ENCODE measurements at regions not wholly inside any gene's neighbourhood (a gene's known extent, or its start where the extent isn't known, plus 50 kb on each side); places are given as distances from the start of the nearest gene placed in this dataset.

DNA sequence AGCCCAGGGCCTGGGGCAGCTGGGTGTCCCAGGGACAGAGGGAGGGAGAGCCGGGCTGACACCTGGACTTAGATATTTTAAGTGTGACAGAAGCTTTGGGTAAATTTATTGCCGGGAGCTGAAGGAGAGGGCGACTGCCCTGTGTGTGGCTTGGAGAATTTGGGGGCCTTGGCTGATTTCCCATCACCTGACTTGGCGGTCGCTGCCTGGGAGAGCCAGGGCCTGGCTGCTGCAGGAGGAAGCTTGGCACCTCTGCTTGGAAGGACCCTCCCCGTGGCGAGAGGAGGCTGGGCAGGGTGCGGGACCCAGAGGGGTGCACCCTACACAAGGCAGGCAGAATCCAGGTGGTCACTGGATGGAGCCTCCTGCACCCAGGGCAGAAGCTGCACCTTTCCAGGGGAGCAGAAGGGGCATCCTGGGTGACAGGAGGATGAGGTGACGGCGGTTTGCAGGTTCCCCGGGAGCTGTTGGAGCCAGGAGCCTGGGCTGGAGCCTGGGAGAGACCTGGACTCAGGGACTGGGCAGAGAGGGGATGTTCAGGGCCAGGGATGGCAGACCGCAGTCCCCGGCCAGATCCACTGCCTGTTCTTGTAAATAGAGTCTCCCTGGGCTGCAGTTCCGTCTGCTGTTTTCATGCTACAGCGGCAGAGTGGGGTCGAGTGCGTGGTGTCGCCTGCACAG lies 72.0 kb downstream of the RGS12 start:
- Histone ChIP-seq H3K27ac (replicated peaks) (no peak overlapping the region), H3K27me3 (ENCODE audit: low read depth) (no peaks in the 10 kb centered on the region), H3K4me3 (no peak overlapping the region), H3K4me1 (peaks cover 18% of the 10 kb centered on the region), H3K36me3 (no peaks in the 10 kb centered on the region), H3K9me3 (replicated peaks) (no peaks in the 10 kb centered on the region)
- DNase-seq, result no peak
- TF ChIP-seq, protein P1, sequence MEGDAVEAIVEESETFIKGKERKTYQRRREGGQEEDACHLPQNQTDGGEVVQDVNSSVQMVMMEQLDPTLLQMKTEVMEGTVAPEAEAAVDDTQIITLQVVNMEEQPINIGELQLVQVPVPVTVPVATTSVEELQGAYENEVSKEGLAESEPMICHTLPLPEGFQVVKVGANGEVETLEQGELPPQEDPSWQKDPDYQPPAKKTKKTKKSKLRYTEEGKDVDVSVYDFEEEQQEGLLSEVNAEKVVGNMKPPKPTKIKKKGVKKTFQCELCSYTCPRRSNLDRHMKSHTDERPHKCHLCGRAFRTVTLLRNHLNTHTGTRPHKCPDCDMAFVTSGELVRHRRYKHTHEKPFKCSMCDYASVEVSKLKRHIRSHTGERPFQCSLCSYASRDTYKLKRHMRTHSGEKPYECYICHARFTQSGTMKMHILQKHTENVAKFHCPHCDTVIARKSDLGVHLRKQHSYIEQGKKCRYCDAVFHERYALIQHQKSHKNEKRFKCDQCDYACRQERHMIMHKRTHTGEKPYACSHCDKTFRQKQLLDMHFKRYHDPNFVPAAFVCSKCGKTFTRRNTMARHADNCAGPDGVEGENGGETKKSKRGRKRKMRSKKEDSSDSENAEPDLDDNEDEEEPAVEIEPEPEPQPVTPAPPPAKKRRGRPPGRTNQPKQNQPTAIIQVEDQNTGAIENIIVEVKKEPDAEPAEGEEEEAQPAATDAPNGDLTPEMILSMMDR (IDR thresholded peaks at IDR 0.05; ENCODE audit: borderline replicate concordance), result no peak
- intact Hi-C loops (cut with micrococcal nuclease), result no loop called here

DNA sequence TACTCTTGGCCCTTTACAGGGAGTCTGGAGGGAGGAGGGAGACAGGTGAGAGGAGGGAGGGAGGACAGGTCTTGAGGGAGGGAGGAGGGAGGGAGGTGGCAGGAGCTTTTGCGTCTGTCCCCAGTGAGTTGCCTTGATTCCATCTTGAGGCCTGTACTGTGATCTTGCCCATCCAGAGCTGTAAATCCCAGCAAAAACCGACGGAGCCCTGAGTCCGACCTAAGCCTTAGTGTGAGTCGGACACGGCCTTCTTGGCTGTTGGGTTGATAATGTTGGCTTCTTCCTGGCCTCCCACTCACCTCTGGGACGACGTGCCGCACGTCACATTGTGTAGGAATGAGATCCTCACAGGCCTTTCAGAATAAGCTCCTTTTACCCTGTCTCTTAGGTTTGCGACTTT lies 72.5 kb downstream of the RGS12 start:
- Histone ChIP-seq H3K4me1 (peaks cover 24% of the 10 kb centered on the region), H3K27ac (replicated peaks) (no peak overlapping the region), H3K27me3 (ENCODE audit: low read depth) (no peaks in the 10 kb centered on the region), H3K4me3 (no peak overlapping the region), H3K36me3 (no peaks in the 10 kb centered on the region), H3K9me3 (replicated peaks) (no peaks in the 10 kb centered on the region)
- DNase-seq, result no peak
- intact Hi-C loops (cut with micrococcal nuclease), result no loop called here
- TF ChIP-seq, protein P1 (IDR thresholded peaks at IDR 0.05; ENCODE audit: borderline replicate concordance), result no peak

DNA sequence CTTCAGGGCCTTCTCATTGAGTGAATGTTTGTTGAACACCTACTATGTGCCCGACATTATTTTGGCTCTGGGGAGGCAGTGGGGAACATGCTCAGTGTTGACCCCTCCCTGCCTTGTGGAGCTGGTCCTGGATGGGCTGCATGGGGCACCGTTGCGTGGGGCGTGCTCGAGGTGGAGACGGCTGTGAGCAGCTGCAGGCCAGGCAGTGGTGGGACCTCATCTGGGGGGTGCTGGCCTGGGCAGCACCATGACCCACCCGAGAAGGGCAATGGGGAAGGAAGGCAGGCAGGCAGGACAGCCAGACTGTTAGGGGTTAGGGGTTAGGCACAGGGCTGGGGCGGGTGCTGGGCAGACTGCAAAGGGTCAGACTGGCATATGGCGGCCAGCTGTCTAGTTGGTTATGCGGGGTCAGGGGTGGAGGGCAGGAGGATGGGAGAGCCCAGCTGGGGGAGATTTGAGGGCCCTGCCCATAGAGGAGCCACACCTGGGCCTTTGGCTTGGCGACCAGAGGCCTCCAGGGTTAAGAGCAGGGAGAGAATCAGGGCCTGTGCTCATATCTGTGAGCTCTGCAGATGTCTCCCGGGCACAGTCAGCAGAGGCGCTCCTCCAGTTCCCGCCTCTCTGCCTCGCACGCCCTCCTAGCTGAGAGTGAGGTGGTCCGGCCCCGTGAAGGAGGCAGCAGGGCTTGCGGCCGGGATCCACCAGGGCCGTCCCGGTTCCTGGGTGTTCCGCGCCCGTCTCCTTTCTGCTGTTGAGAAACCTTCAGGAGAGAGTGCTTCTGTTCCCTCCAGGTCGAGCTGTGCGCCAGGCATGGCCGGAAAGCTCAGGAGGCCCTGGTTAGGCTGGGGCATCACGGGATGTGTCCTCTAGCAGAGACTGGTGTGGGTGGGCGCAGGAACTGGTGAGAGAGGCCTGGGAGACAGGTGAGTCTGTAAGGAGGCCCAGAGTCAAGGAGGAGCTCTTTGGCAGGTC lies 73.3 kb downstream of the RGS12 start:
- intact Hi-C loops (cut with micrococcal nuclease), result no loop called here
- Histone ChIP-seq H3K9me3 (replicated peaks) (no peaks in the 10 kb centered on the region), H3K4me1 (peaks cover 32% of the 10 kb centered on the region), H3K27ac (replicated peaks) (no peak overlapping the region), H3K4me3 (no peak overlapping the region), H3K36me3 (no peaks in the 10 kb centered on the region), H3K27me3 (ENCODE audit: low read depth) (no peaks in the 10 kb centered on the region)
- DNase-seq, result no peak
- TF ChIP-seq, protein P1 (IDR thresholded peaks at IDR 0.05; ENCODE audit: borderline replicate concordance), result no peak

DNA sequence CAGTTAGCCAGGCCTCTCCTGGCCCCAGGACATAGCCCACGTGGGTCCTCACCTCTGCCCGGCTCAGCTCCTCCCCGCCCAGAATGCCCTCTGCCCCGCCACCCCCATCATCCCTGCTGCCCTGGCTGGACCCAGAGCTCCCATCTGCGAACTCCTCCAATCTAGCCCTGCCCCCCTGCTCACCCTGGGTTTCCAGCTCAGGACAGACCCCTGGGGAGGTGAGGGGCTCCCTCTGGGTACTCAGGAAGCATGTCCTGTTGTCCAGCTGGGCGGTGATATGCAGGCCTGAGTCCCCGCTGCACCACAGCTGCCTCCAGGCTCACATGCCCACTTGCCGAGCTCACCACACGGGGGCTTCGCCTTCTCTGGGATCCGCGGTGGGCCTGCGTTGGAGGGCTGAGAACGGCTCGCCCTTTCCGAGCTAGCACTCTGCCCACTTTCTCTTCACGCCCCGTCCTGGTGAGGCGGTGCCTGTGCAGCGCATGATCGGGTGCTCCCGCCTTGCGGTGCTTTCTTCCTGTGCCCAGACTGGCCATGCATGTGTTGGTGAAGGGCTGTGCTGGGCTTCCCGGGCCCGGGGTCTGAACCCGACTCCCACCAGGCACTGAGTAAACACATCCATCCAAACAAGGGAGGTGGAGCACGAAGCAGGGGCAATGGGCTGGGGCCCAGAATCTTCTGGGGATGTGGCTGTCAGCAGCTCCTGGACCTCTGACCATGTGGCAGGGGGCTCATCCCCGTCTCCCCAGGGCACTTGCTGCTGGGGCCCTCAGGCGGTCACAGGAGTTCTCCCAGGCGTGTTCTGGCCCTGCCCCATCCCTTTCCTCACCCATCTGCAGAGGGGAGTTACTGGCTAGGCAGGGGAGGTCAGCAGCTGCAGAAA lies 74.3 kb downstream of the RGS12 start:
- DNase-seq, result no peak
- Histone ChIP-seq H3K27ac (replicated peaks) (no peak overlapping the region), H3K27me3 (ENCODE audit: low read depth) (no peaks in the 10 kb centered on the region), H3K9me3 (replicated peaks) (no peaks in the 10 kb centered on the region), H3K4me3 (no peak overlapping the region), H3K4me1 (peaks cover 42% of the 10 kb centered on the region), H3K36me3 (no peaks in the 10 kb centered on the region)
- intact Hi-C loops (cut with micrococcal nuclease), result no loop called here
- TF ChIP-seq, protein P1 (IDR thresholded peaks at IDR 0.05; ENCODE audit: borderline replicate concordance), result no peak

DNA sequence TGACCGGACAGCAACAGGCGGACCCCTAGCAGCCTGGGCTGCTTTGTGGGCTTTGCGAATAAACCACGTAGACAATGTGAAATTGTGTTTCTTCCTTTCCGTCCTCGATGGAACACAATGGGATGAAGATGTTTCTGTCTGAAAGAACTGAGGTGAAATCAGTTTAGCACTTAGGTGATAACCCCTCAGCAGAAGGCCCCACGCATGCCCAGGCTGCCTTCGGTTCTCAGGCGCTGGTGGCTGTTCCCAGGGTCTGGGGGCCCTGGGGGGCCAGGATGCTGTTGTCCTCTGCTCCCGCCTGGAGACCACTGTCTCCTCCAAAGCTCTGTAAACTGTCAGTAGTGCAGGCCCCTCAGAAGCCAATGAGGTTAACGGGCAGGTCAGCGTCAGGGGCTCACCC lies 73.9 kb upstream of the HGFAC start:
- DNase-seq, result no peak
- H3K4me3 ChIP-seq, result no peak overlapping the region
- H3K27me3 ChIP-seq (ENCODE audit: low read depth), result no peaks in the 10 kb centered on the region
- no peak overlapping the region for H3K27ac ChIP-seq (replicated peaks)
- H3K9me3 ChIP-seq (replicated peaks), result no peaks in the 10 kb centered on the region
- peaks cover 49% of the 10 kb centered on the region for H3K4me1 ChIP-seq
- H3K36me3 ChIP-seq, result no peaks in the 10 kb centered on the region
- intact Hi-C loops (cut with micrococcal nuclease), result no loop called here
- TF ChIP-seq, protein P1 (IDR thresholded peaks at IDR 0.05; ENCODE audit: borderline replicate concordance), result no peak

All from left ventricle myocardium inferior (tissue), 1 donor.